GM12872 (cell line): ENCODE measurements at regions not wholly inside any gene's neighbourhood (a gene's known extent, or its start where the extent isn't known, plus 50 kb on each side); places are given as distances from the start of the nearest gene placed in this dataset.

Source experiments
- TF ChIP-seq, protein P1 (sequence below): IDR thresholded peaks from 3 replicates; pipeline ENCODE4 v1.5.1; 2011; ENCODE audit warnings: low read depth, mild to moderate bottlenecking, low read length, moderate library complexity; ENCODE audit not compliant: insufficient read depth

DNA sequence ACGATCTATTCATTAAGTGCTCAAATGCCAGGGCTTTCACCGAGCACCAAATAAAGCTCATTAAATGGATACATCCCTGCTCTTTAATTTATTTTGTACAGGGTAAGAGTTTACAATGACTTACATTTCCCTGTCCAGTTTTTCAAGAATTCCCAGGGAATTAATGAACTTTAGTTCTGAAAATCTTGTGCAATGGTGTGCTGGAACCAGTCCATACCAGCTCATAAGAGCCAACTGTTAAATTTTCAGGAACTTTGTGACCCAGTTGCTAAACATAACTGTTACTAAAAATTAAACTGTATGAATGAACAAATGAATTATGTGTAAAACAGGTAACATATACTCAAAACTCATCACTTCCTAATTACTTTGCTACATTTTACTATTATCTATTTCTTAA is 191.7 kb upstream of the RASGEF1B start:
- TF ChIP-seq, protein P1, sequence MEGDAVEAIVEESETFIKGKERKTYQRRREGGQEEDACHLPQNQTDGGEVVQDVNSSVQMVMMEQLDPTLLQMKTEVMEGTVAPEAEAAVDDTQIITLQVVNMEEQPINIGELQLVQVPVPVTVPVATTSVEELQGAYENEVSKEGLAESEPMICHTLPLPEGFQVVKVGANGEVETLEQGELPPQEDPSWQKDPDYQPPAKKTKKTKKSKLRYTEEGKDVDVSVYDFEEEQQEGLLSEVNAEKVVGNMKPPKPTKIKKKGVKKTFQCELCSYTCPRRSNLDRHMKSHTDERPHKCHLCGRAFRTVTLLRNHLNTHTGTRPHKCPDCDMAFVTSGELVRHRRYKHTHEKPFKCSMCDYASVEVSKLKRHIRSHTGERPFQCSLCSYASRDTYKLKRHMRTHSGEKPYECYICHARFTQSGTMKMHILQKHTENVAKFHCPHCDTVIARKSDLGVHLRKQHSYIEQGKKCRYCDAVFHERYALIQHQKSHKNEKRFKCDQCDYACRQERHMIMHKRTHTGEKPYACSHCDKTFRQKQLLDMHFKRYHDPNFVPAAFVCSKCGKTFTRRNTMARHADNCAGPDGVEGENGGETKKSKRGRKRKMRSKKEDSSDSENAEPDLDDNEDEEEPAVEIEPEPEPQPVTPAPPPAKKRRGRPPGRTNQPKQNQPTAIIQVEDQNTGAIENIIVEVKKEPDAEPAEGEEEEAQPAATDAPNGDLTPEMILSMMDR = no peak

DNA sequence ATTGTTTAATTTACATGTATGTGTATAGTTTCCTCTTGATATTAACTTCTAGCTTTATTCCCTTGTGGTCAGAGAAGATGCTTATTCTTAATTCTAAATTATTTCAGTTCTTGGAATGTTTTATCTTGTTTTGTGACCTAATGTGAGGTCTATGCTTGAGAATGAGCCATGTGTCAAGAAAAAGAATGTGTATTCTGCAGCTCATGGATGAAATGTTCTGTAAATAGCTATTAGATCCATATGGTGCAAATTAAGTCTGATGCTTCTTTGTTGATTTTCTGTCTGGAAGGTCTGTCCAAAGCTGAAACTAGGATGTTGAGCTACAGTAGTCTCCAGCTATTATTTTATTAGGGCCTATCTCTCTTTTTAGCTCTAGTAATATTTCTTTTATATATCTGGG is 187.3 kb upstream of the RASGEF1B start:
- TF ChIP-seq, protein P1 = no peak

DNA sequence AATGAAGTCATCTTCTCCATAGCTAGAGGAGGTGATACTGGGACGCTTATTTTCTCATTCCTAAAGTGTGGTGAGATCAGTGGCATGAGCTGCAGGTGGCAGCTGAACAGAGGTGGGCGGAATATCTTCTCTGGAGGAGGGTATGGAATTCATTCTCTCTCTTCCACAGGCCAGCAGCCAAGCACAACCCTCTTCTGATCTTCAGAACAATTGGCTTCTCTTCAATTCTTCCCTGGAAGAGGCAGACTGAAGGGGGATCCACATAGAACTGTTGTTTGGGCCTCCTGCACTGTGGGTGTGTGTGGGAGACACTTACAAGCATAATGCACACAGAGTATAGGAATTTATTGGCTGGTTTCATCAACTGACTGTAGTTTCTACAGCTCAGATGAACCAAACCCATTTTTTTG is 180.4 kb upstream of the RASGEF1B start:
- TF ChIP-seq, protein P1 = no peak

- TF ChIP-seq, protein P1 = no peak
Measured at GRCh38 chr4:81651243-81651899, 179.7 kb upstream of the RASGEF1B start.

GRCh38 chr4:81650606-81651242 is 179.0 kb upstream of the RASGEF1B start:
- TF ChIP-seq, protein P1 = no peak

- TF ChIP-seq, protein P1 = no peak
Measured at GRCh38 chr4:81648576-81649275, 177.0 kb upstream of the RASGEF1B start.

DNA sequence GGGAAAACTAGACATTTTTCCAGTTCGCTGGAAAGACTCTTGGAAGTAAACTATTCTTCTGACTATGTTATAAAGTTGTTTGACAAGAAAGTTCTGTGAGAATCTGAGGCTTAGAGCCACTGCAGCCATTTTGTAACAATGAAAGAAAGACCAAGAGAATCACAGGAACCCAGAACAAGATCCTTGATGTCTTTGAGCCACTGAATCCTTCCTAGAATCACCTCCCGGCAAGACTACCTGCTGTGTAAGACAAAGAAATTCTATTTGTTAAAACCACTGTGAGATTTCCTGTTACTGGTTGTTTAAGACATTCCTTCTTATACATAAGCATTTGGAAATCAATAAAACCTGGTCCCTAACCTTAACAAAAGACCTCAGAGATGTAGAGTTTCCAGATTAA is 175.7 kb upstream of the RASGEF1B start:
- TF ChIP-seq, protein P1 = no peak
